Breast epithelium (tissue), 3 donors: ENCODE measurements at regions not wholly inside any gene's neighbourhood (a gene's known extent, or its start where the extent isn't known, plus 50 kb on each side); places are given as distances from the start of the nearest gene placed in this dataset.

ENCODE experiments used
- CTCF ChIP-seq, 3 donors: fragments of 450-650 bp; IDR thresholded peaks; one replicate each; pipeline ENCODE4 v1.5.1; 2016 to 2017; ENCODE audit warnings: antibody characterized with exemption in 3 of 3, mild to moderate bottlenecking in 3 of 3, moderate library complexity in 3 of 3
- POLR2A ChIP-seq: fragments of 450-650 bp; IDR thresholded peaks from one replicate; pipeline ENCODE4 v1.6.1; 2016; ENCODE audit warnings: antibody characterized with exemption, mild to moderate bottlenecking, moderate library complexity
- POLR2AphosphoS5 ChIP-seq, 3 donors: sonication (generic); formaldehyde crosslinking; IDR thresholded peaks; one replicate each; pipeline ENCODE4 v1.6.1; 2017; ENCODE audit warnings: antibody characterized with exemption in 3 of 3

- TF ChIP-seq CTCF (IDR thresholded peaks at IDR 0.05): no peak
- no peak for TF ChIP-seq POLR2A
- no peak for TF ChIP-seq POLR2AphosphoS5 (IDR thresholded peaks at IDR 0.05)
These were observed 117.9 kb upstream of the FAM9B start for GRCh38 chrX:9151772-9152307.
